GM20000 (cell line): ENCODE measurements at regions not wholly inside any gene's neighbourhood (a gene's known extent, or its start where the extent isn't known, plus 50 kb on each side); places are given as distances from the start of the nearest gene placed in this dataset.

Source experiments
- DNase-seq: peaks from one replicate; pipeline ENCODE4 v3.0.0; 2012; ENCODE audit warnings: low spot score
- TF ChIP-seq, protein P1 (sequence below): IDR thresholded peaks from 2 replicates; pipeline ENCODE4 v1.5.1; 2012; ENCODE audit warnings: mild to moderate bottlenecking, control low read depth; ENCODE audit errors: extremely low read depth, missing control alignments

GRCh38 chr20:21577551-21577950 lies 63.7 kb upstream of the NKX2-2 start:
- TF ChIP-seq, protein P1, sequence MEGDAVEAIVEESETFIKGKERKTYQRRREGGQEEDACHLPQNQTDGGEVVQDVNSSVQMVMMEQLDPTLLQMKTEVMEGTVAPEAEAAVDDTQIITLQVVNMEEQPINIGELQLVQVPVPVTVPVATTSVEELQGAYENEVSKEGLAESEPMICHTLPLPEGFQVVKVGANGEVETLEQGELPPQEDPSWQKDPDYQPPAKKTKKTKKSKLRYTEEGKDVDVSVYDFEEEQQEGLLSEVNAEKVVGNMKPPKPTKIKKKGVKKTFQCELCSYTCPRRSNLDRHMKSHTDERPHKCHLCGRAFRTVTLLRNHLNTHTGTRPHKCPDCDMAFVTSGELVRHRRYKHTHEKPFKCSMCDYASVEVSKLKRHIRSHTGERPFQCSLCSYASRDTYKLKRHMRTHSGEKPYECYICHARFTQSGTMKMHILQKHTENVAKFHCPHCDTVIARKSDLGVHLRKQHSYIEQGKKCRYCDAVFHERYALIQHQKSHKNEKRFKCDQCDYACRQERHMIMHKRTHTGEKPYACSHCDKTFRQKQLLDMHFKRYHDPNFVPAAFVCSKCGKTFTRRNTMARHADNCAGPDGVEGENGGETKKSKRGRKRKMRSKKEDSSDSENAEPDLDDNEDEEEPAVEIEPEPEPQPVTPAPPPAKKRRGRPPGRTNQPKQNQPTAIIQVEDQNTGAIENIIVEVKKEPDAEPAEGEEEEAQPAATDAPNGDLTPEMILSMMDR = no peak
- DNase-seq = no peak

DNA sequence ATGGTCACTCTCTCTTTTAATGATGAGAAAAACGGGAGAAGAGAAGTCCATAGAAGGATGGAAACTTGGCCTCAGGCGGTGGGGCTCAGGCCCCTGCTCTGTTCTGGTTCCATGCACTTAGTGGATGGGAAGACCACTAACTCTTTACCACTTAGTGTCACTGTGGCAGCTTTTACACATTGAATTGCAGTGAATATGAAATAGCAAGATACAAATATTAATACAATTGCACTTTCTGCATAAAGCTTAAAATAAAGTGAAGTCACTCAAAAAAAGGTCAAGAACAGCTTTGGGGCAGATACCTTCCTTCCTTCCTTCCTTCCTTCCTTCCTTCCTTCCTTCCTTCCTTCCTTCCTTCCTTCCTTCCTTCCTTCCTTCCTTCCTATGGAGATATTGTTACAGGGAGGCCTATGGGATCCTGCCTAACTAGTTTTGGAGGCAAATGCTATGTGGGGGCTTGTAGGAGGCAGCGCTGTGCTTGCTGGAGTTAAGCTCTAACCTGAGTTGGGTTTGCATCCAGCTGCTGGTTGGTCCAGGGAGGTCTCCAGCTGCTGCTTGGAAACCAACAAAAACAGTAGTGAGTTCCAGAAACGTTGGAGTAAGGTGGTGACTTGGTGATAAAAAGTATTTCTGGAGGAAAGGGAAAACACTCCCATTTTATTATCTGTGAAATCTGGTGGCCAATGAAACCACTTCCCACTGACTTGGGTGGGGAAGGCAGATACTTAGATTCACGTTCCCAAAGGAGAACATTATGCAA lies 62.3 kb upstream of the NKX2-2 start:
- TF ChIP-seq, protein P1 = no peak
- no peak for DNase-seq

DNA sequence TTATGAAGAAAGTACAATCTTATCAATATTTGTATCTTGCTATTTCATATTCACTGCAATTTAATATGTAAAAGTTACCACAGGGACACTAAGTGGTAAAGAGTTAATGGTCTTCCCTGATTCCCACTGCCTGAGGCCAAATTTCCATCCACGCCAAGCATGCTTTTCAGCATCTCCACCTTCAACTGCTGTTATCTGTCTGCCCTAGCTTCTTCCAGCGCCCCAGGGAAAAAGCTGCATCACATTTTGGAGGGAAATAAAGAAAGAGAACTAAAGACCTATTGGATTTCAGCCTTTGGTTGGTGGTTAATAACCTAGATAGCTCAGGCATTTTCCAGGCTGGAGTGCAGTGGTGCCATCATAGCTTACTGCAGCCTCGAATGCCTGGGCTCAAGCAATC lies 61.3 kb upstream of the NKX2-2 start:
- no peak for DNase-seq
- TF ChIP-seq, protein P1 = no peak

DNA sequence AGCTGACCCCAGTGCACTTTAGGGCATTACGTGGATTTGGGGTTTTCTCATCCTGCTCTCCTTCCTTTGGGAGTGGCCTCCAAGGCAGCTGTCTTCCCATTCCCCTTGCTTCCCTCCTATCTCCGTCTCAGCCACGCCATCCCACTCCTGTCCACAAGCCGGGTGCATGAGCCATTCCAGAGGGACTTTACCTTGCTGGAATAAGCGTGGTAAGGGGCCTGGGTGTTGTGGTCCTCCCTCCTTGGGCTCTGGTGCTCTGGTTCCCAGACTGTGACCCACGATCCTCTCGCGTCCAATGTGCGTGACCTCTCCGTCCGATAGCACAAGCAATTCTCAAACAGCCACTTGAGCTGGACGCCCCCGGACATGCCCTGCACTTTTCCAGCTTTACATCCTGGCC lies 60.6 kb upstream of the NKX2-2 start:
- no peak for DNase-seq
- TF ChIP-seq, protein P1 = no peak

DNA sequence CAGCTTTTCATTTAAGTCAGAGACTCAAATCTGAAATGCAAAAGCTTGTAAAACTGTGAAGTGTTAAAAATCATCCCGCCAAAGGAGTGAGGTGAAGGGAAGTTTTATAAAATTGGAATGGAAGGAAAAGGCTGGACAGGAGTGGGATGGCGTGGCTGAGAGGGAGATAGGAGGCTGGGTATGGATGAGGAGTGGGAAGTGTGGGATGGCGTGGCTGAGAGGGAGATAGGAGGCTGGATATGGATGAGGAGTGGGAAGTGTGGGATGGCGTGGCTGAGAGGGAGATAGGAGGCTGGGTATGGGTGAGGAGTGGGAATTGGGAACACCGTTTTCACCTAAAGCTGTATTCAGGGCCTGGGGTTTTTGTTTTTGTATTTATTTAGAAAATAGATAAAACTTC lies 59.4 kb upstream of the NKX2-2 start:
- TF ChIP-seq, protein P1 = no peak
- no peak for DNase-seq

DNA sequence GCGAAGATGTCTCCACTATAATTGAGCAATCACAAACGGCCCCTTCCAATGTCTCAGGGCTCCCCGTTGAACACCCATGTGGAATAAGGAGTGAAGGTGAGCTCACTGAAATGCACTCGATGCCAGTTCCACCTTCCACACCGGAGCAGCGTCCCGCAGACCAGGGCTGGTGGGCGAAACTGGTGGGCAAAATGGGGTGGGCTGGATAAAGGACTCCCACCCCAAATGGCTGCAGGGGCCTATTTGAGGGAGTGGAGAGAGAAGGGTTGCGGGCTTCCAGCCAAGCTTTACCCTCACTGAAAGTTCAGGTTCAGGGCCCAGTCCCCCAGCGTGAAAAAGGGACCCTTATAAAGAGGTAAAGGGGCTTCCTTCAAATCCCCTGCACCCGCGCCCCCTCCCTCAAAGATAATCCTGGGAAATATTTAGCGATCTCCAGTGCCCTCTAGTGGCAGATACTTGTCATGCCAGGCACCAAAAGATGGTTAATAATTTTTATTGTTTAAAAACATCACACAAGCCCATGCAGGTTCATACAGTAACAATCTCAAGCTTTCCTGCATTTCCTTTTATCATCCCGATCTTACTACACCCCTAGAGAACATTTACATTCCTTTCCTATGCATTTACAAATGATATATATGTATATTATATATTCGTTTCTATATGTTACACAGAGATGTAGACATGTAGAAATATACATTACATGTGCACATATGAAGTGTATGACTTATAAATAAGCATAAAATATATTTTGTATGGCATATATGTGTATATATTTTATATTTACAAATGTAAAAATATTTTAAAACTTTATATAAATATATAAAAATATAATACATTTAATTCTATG lies 58.2 kb upstream of the NKX2-2 start:
- DNase-seq = peak; percentile 37
- TF ChIP-seq, protein P1 = peak; percentile 58
